Prostate gland (tissue), 2 donors: ENCODE measurements at regions not wholly inside any gene's neighbourhood (a gene's known extent, or its start where the extent isn't known, plus 50 kb on each side); places are given as distances from the start of the nearest gene placed in this dataset.

Source experiments
- DNase-seq: peaks from one replicate; pipeline ENCODE4 v3.0.0-alpha.2; 2019; ENCODE audit warnings: low spot score
- H3K27ac ChIP-seq, 2 donors: fragments of 200-600 bp; sonication (generic); 2 replicates each; pipeline ENCODE4 v1.5.1; 2017 to 2019
- H3K27me3 ChIP-seq: fragments of 200-600 bp; sonication (generic); replicated peaks from 2 replicates; pipeline ENCODE4 v1.5.1; 2019; ENCODE audit not compliant: insufficient read depth
- H3K36me3 ChIP-seq, 2 donors: fragments of 200-600 bp; sonication (generic); 1 replicate in 1 of 2; 2 replicates in 1 of 2; pipeline versions ENCODE4 v1.5.1 to v1.8.1; 2017 to 2019
- H3K4me1 ChIP-seq: fragments of 200-600 bp; sonication (generic); replicated peaks from 2 replicates; pipeline ENCODE4 v1.5.1; 2019
- H3K4me3 ChIP-seq, 2 donors: fragments of 200-600 bp; sonication (generic); 2 replicates each; pipeline ENCODE4 v1.5.1; 2017 to 2019
- H3K9me3 ChIP-seq: fragments of 200-600 bp; sonication (generic); 2 replicates; pipeline ENCODE4 v1.5.1; 2017
- CTCF ChIP-seq, 4 experiments: fragments of 200-600 bp in 2 of 4; fragments of 450-650 bp in 2 of 4; sonication (generic) in 2 of 4; IDR thresholded peaks; 1 replicate in 3 of 4; 2 replicates in 1 of 4; pipeline ENCODE4 v1.5.1; 2016 to 2019; ENCODE audit warnings: antibody characterized with exemption in 4 of 4, mild to moderate bottlenecking in 2 of 4, moderate library complexity in 2 of 4
- POLR2A ChIP-seq: fragments of 450-650 bp; IDR thresholded peaks from one replicate; pipeline ENCODE4 v1.6.1; 2016; ENCODE audit warnings: antibody characterized with exemption, mild to moderate bottlenecking
- POLR2AphosphoS5 ChIP-seq: sonication (generic); formaldehyde crosslinking; IDR thresholded peaks from one replicate; pipeline ENCODE4 v1.6.1; 2017; ENCODE audit warnings: antibody characterized with exemption
- WGBS: methylation state at CpG from one replicate; pipeline ENCODE4 v1.1.5; 2018; 5-methylcytosine and 5-hydroxymethylcytosine counted together
- intact Hi-C: fragments of 100-400 bp; cut with DNase I; formaldehyde crosslinking; loops from one replicate; pipeline ENCODE4 v1.14.2; 2022

- no peak overlapping the region for H3K27ac ChIP-seq
- H3K4me1 ChIP-seq = no peaks in the 10 kb centered on the region
- no peaks in the 10 kb centered on the region for H3K36me3 ChIP-seq
- intact Hi-C loops = no loop called here
- H3K9me3 ChIP-seq = no peaks in the 10 kb centered on the region
- no peaks in the 10 kb centered on the region for H3K27me3 ChIP-seq
- TF ChIP-seq POLR2AphosphoS5 (no peak), POLR2A (no peak), CTCF (IDR thresholded peaks at IDR 0.05) (no peak)
- 90% methylated on average over 7 of the region's 7 CpGs for WGBS
- H3K4me3 ChIP-seq = no peak overlapping the region
- no peak for DNase-seq
Observed at GRCh38 chr18:29153091-29153490, 976.2 kb upstream of the CDH2 start.

- Histone ChIP-seq H3K9me3 (no peaks in the 10 kb centered on the region), H3K36me3 (no peaks in the 10 kb centered on the region), H3K4me3 (no peak overlapping the region), H3K27ac (no peak overlapping the region), H3K4me1 (no peaks in the 10 kb centered on the region), H3K27me3 (no peaks in the 10 kb centered on the region)
- WGBS = 27% methylated on average over 2 of the region's 2 CpGs
- TF ChIP-seq POLR2AphosphoS5 (no peak), CTCF (IDR thresholded peaks at IDR 0.05) (no peak), POLR2A (no peak)
- no peak for DNase-seq
- intact Hi-C loops = no loop called here
Observed at GRCh38 chr18:29147944-29148343, 971.0 kb upstream of the CDH2 start.

GRCh38 chr18:29146068-29146467 lies 969.1 kb upstream of the CDH2 start:
- Histone ChIP-seq H3K4me1 (no peaks in the 10 kb centered on the region), H3K36me3 (no peaks in the 10 kb centered on the region), H3K4me3 (no peak overlapping the region), H3K9me3 (no peaks in the 10 kb centered on the region), H3K27ac (no peak overlapping the region), H3K27me3 (no peaks in the 10 kb centered on the region)
- no peak for DNase-seq
- TF ChIP-seq POLR2A = no peak
- TF ChIP-seq POLR2AphosphoS5 = no peak
- TF ChIP-seq CTCF (IDR thresholded peaks at IDR 0.05) = no peak
- WGBS = 36% methylated on average over 4 of the region's 4 CpGs
- intact Hi-C loops = no loop called here

GRCh38 chr18:29140590-29140989 lies 963.7 kb upstream of the CDH2 start:
- no peaks in the 10 kb centered on the region for H3K4me1 ChIP-seq
- H3K27me3 ChIP-seq = no peaks in the 10 kb centered on the region
- no peak for TF ChIP-seq CTCF (IDR thresholded peaks at IDR 0.05)
- no peak for TF ChIP-seq POLR2A
- no peak for TF ChIP-seq POLR2AphosphoS5
- no peaks in the 10 kb centered on the region for H3K36me3 ChIP-seq
- WGBS = 85% methylated on average over 2 of the region's 2 CpGs
- H3K9me3 ChIP-seq = no peaks in the 10 kb centered on the region
- intact Hi-C loops = no loop called here
- H3K4me3 ChIP-seq = no peak overlapping the region
- DNase-seq = no peak
- no peak overlapping the region for H3K27ac ChIP-seq

GRCh38 chr18:29137773-29138495 lies 961.0 kb upstream of the CDH2 start:
- intact Hi-C loops = no loop called here
- H3K36me3 ChIP-seq = no peaks in the 10 kb centered on the region
- no peaks in the 10 kb centered on the region for H3K27me3 ChIP-seq
- H3K9me3 ChIP-seq = no peaks in the 10 kb centered on the region
- no peak for DNase-seq
- no peak overlapping the region for H3K27ac ChIP-seq
- WGBS = 84% methylated on average over 1 of the region's 1 CpG
- no peaks in the 10 kb centered on the region for H3K4me1 ChIP-seq
- TF ChIP-seq POLR2AphosphoS5 (no peak), POLR2A (no peak), CTCF (IDR thresholded peaks at IDR 0.05) (no peak)
- H3K4me3 ChIP-seq = no peak overlapping the region
